CD4-positive, alpha-beta T cell treated with Interleukin-17A for 4 hours (primary cell): ENCODE measurements at regions not wholly inside any gene's neighbourhood (a gene's known extent, or its start where the extent isn't known, plus 50 kb on each side); places are given as distances from the start of the nearest gene placed in this dataset.

ENCODE experiments used
- DNase-seq: peaks from one replicate; pipeline ENCODE4 v3.0.0-alpha.2; 2020; ENCODE audit warnings: mixed read lengths

DNA sequence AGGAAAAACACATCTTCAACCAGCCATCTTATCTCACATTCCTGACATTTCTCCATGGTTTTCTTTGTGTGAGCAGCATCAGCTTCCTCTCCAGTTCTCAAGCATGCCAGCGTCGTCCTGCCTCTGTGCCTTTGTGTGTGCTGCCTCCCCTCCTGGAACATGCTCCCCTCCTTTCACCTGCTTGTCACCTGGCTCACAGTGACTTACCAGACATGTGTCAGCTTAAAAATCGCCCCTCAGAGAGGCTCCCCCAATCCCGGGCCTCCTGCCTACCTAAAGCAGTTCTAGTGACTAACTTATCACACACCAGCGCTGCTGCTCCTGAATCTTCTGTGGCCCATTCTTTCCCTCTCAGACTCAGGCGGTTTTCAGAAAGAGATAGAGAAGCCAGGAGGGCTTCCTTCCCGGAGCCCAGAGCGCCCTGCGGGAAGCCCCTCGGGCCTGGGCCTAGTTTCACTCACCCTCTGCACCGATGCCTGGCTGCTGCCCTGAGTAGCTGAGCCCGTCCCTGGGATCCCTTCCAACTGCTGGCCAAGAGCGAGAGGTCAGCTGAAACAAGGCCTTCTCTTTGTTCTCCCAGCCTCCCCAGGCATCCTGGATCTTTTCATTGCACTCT is 51.1 kb upstream of the MVB12B start:
- no peak for DNase-seq

DNA sequence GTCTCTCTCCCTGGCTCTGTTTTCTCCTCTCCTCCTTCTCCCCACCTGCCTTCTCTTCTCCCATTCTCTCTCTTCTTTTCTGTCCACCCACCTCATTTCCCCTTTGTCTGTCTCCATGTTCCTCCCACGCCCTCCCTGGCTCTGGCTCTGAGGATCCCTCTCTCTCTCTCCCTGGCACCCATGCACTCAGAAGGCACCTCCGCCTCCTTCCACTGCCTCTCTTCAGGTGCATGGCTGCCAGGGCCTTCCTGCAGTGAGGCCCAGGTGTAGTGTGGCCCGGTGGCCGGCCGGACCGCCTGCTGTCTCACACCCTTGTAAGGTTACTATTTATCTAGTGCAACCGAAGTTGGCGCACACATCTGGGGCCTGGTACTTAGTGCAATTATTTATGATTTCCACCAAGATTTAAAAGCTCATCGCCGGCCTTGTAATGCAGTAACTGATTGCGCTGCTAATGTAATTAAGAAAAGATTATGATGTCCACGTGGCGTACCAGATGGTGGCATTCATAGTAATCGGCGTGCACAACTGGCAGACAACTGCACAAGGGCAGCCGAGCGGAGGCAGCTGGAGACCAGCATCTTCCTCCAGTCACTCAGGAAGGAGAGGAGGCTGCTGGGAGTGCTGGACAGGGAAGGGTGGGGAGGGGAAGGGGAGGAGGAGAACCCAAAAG is 50.4 kb upstream of the MVB12B start:
- no peak for DNase-seq
